ENCODE measurements at regions not wholly inside any gene's neighbourhood (a gene's known extent, or its start where the extent isn't known, plus 50 kb on each side); places are given as distances from the start of the nearest gene placed in this dataset.

- Mint-ChIP-seq H3K27ac (ENCODE audit: unreplicated experiment) (no peak overlapping the region), H3K4me1 (no peaks in the 10 kb centered on the region), H3K4me3 (no peak overlapping the region), H3K36me3 (ENCODE audit: low read depth) (no peaks in the 10 kb centered on the region), H3K27me3 (ENCODE audit: low read depth) (no peaks in the 10 kb centered on the region), H3K9me3 (peaks cover 3% of the 10 kb centered on the region)
- no peak for TF ChIP-seq CTCF (conservative IDR thresholded peaks at IDR 0.05)
- no peak for DNase-seq (ENCODE audit: low read depth, low spot score)
These were observed 128.6 kb upstream of the MMS22L start for GRCh38 chr6:97411610-97412009.

GRCh38 chr6:97412511-97412910, 129.5 kb upstream of the MMS22L start:
- Mint-ChIP-seq H3K27ac (ENCODE audit: unreplicated experiment) (no peak overlapping the region), H3K4me1 (no peaks in the 10 kb centered on the region), H3K9me3 (peaks cover 7% of the 10 kb centered on the region), H3K27me3 (ENCODE audit: low read depth) (peaks cover 3% of the 10 kb centered on the region), H3K4me3 (no peak overlapping the region), H3K36me3 (ENCODE audit: low read depth) (no peaks in the 10 kb centered on the region)
- no peak for DNase-seq (ENCODE audit: low read depth, low spot score)
- TF ChIP-seq CTCF (conservative IDR thresholded peaks at IDR 0.05) = no peak

- H3K4me3 Mint-ChIP-seq = no peak overlapping the region
- TF ChIP-seq CTCF (conservative IDR thresholded peaks at IDR 0.05) = no peak
- no peak overlapping the region for H3K27ac Mint-ChIP-seq (ENCODE audit: unreplicated experiment)
- peaks cover 5% of the 10 kb centered on the region for H3K9me3 Mint-ChIP-seq
- H3K36me3 Mint-ChIP-seq (ENCODE audit: low read depth) = no peaks in the 10 kb centered on the region
- H3K27me3 Mint-ChIP-seq (ENCODE audit: low read depth) = peaks cover 4% of the 10 kb centered on the region
- no peaks in the 10 kb centered on the region for H3K4me1 Mint-ChIP-seq
- DNase-seq (ENCODE audit: low read depth, low spot score) = no peak
These were observed 139.2 kb upstream of the MMS22L start for GRCh38 chr6:97422171-97422570.

GRCh38 chr6:97423190-97423589, 140.2 kb upstream of the MMS22L start:
- peaks cover 2% of the 10 kb centered on the region for H3K9me3 Mint-ChIP-seq
- DNase-seq (ENCODE audit: low read depth, low spot score) = no peak
- no peak for TF ChIP-seq CTCF (conservative IDR thresholded peaks at IDR 0.05)
- H3K4me1 Mint-ChIP-seq = no peaks in the 10 kb centered on the region
- H3K36me3 Mint-ChIP-seq (ENCODE audit: low read depth) = no peaks in the 10 kb centered on the region
- no peak overlapping the region for H3K4me3 Mint-ChIP-seq
- H3K27me3 Mint-ChIP-seq (ENCODE audit: low read depth) = no peaks in the 10 kb centered on the region
- H3K27ac Mint-ChIP-seq (ENCODE audit: unreplicated experiment) = no peak overlapping the region

DNA sequence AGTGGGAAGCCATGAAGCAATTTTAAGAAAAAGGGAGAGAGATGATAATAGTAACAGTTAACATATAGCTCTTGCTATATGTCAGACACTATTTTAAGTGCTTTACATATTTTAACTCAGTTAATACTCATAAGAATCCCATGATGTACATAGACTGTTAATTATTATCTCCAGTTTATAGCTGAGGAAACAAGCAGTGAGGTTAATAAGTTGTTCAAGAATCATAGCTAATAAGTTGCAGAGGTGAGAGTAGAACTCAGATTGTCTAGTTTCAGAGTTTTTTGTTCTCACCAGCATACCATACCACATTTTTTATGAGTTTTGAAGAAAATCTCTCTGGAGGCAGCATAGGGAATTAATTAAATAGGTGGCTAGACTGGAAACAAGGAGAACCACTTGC, 144.6 kb upstream of the MMS22L start:
- TF ChIP-seq CTCF (conservative IDR thresholded peaks at IDR 0.05) = no peak
- H3K27ac Mint-ChIP-seq (ENCODE audit: unreplicated experiment) = no peak overlapping the region
- H3K4me3 Mint-ChIP-seq = no peak overlapping the region
- DNase-seq (ENCODE audit: low read depth, low spot score) = no peak
- no peaks in the 10 kb centered on the region for H3K9me3 Mint-ChIP-seq
- no peaks in the 10 kb centered on the region for H3K27me3 Mint-ChIP-seq (ENCODE audit: low read depth)
- no peaks in the 10 kb centered on the region for H3K36me3 Mint-ChIP-seq (ENCODE audit: low read depth)
- H3K4me1 Mint-ChIP-seq = no peaks in the 10 kb centered on the region

DNA sequence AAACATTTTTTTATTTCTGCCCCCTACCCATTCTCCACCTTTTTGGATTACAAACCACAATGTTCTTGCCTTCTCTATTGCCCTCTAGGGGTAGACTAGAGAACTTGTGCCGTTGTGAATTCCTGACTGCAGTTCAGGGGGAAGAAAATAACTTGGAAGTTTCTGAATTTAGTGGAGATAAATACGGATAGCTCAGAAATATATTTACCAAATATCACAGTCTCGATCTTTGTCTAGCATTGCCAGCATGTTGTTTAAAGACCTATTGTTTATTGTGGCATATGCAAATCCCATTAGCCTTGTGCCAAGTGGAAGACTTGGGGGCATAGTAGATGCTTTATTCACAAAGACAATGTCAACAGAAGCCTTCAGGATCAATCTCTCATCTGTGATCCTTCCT, 154.1 kb upstream of the MMS22L start:
- no peaks in the 10 kb centered on the region for H3K36me3 Mint-ChIP-seq (ENCODE audit: low read depth)
- no peak overlapping the region for H3K27ac Mint-ChIP-seq (ENCODE audit: unreplicated experiment)
- H3K4me3 Mint-ChIP-seq = no peak overlapping the region
- H3K9me3 Mint-ChIP-seq = peaks cover 4% of the 10 kb centered on the region
- DNase-seq (ENCODE audit: low read depth, low spot score) = no peak
- peaks cover 15% of the 10 kb centered on the region for H3K4me1 Mint-ChIP-seq
- no peaks in the 10 kb centered on the region for H3K27me3 Mint-ChIP-seq (ENCODE audit: low read depth)
- peak; percentile 73 for TF ChIP-seq CTCF (conservative IDR thresholded peaks at IDR 0.05)
